BLaER1 (cell line): ENCODE measurements at regions not wholly inside any gene's neighbourhood (a gene's known extent, or its start where the extent isn't known, plus 50 kb on each side); places are given as distances from the start of the nearest gene placed in this dataset.

Source experiments
- H3K27ac ChIP-seq: shearing (Covaris generic); formaldehyde crosslinking; 2 replicates; pipeline ENCODE4 v1.8.1; 2022
- H3K27me3 ChIP-seq: shearing (Covaris generic); formaldehyde crosslinking; 2 replicates; pipeline ENCODE4 v1.8.1; 2022
- H3K36me3 ChIP-seq: shearing (Covaris generic); formaldehyde crosslinking; 2 replicates; pipeline ENCODE4 v1.8.1; 2022
- H3K4me1 ChIP-seq: shearing (Covaris generic); formaldehyde crosslinking; 2 replicates; pipeline ENCODE4 v1.8.1; 2022
- H3K4me2 ChIP-seq: shearing (Covaris generic); formaldehyde crosslinking; 2 replicates; pipeline ENCODE4 v1.8.1; 2022
- H3K4me3 ChIP-seq: shearing (Covaris generic); formaldehyde crosslinking; 2 replicates; pipeline ENCODE4 v1.8.1; 2022
- H3K9ac ChIP-seq: shearing (Covaris generic); formaldehyde crosslinking; 2 replicates; pipeline ENCODE4 v1.8.1; 2022
- H3K9me3 ChIP-seq: shearing (Covaris generic); formaldehyde crosslinking; 2 replicates; pipeline ENCODE4 v1.8.1; 2022
- H4K20me1 ChIP-seq: shearing (Covaris generic); formaldehyde crosslinking; 2 replicates; pipeline ENCODE4 v1.8.1; 2022
- Cebpa-rat ChIP-seq: shearing (Covaris generic); IDR thresholded peaks from 2 replicates; pipeline ENCODE4 v1.8.1; 2022

DNA sequence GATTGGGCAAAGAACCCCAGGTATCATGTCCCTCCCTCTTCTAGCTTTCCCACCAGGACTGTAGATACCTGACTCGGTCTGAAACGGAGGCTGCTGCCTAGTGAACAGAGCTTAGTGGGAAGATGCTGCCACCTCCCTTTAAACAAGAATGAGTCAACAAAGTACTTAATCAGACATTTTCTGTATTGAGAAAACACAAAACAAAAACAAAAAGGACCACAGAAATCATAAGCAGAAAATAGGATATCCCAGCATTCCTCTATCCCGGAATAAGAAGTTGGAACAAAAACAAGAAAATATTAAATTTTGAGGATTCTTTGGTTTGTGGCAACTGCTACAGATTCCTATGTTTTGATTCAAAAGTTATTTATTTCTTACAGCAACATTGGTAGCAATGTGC, 51.7 kb upstream of the COL8A1 start:
- H4K20me1 ChIP-seq = no peaks in the 10 kb centered on the region
- H3K27me3 ChIP-seq = no peaks in the 10 kb centered on the region
- no peaks in the 10 kb centered on the region for H3K9me3 ChIP-seq
- no peaks in the 10 kb centered on the region for H3K4me1 ChIP-seq
- TF ChIP-seq Cebpa-rat = no peak
- H3K9ac ChIP-seq = no peak overlapping the region
- no peak overlapping the region for H3K4me2 ChIP-seq
- no peak overlapping the region for H3K4me3 ChIP-seq
- no peaks in the 10 kb centered on the region for H3K36me3 ChIP-seq
- no peak overlapping the region for H3K27ac ChIP-seq

DNA sequence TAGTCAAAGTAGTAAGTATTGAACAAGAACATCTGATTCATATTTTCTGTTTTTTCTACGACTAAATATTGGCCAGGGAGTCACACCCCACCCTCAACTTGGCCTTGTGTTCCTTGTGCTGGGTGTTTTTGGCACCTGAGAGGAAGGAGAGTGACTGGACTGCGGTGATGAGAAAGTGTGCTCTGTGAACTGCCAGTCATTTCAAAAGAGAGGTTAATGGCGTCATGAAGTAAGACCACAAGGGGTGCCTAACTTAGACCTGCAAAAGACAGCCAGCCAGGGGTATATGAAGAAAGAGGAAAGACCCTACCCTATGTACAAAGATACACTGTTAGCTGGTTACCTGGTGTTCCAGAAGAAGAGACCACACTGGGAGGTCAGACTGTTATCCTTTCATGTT, 58.4 kb upstream of the COL8A1 start:
- no peak for TF ChIP-seq Cebpa-rat
- Histone ChIP-seq H3K4me1 (no peaks in the 10 kb centered on the region), H3K27me3 (no peaks in the 10 kb centered on the region), H3K4me3 (no peak overlapping the region), H3K4me2 (no peak overlapping the region), H3K9me3 (peaks cover 2% of the 10 kb centered on the region; the same call in 1 of the 2 replicates), H4K20me1 (no peaks in the 10 kb centered on the region), H3K9ac (no peak overlapping the region), H3K36me3 (no peaks in the 10 kb centered on the region), H3K27ac (no peak overlapping the region)

GRCh38 chr3:99579246-99579645, 59.1 kb upstream of the COL8A1 start:
- H3K27me3 ChIP-seq = no peaks in the 10 kb centered on the region
- no peak for TF ChIP-seq Cebpa-rat
- H3K27ac ChIP-seq = no peak overlapping the region
- no peaks in the 10 kb centered on the region for H3K36me3 ChIP-seq
- no peak overlapping the region for H3K4me2 ChIP-seq
- H3K9me3 ChIP-seq = peaks cover 6% of the 10 kb centered on the region; the same call in 1 of the 2 replicates
- no peaks in the 10 kb centered on the region for H4K20me1 ChIP-seq
- H3K4me1 ChIP-seq = no peaks in the 10 kb centered on the region
- H3K4me3 ChIP-seq = no peak overlapping the region
- no peak overlapping the region for H3K9ac ChIP-seq

DNA sequence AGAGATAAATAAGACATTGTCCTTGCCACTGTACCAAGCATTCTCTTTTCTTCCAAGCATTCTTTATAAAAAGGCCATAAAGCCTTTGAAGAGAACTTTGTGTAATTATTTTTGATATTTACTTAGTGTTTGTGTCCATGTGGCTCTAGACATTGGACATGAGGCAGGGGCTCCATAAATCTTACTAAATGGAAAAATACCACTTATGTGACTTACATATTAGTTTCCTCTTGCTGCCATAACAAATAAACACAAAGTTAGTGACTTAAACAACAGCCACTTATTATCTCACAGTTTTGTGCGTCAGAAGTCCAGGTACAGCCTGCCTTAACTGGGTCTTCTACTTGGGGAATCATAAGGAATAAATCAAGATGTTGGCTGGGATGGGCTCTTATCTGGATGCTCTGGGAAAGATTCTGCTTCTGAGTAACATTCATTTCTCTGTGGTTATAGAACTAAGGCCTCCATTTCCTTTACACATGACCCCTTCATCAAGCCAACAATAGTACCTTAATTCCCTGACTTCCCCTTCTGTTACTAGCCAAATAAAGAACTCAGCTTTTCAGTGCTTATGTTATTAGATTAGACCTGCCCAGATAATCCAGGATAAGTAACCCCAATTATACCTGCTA, 59.9 kb upstream of the COL8A1 start:
- H3K9me3 ChIP-seq = peaks cover 6% of the 10 kb centered on the region; the same call in 1 of the 2 replicates
- no peak overlapping the region for H3K9ac ChIP-seq
- no peak for TF ChIP-seq Cebpa-rat
- H3K27me3 ChIP-seq = no peaks in the 10 kb centered on the region
- H3K27ac ChIP-seq = no peak overlapping the region
- no peak overlapping the region for H3K4me3 ChIP-seq
- H3K4me1 ChIP-seq = no peaks in the 10 kb centered on the region
- H4K20me1 ChIP-seq = no peaks in the 10 kb centered on the region
- no peak overlapping the region for H3K4me2 ChIP-seq
- no peaks in the 10 kb centered on the region for H3K36me3 ChIP-seq

- Histone ChIP-seq H3K4me3 (no peak overlapping the region), H4K20me1 (no peaks in the 10 kb centered on the region), H3K9me3 (peaks cover 6% of the 10 kb centered on the region; the same call in 1 of the 2 replicates), H3K4me1 (no peaks in the 10 kb centered on the region), H3K36me3 (no peaks in the 10 kb centered on the region), H3K4me2 (no peak overlapping the region), H3K27me3 (no peaks in the 10 kb centered on the region), H3K9ac (no peak overlapping the region), H3K27ac (no peak overlapping the region)
- no peak for TF ChIP-seq Cebpa-rat
These were observed 61.4 kb upstream of the COL8A1 start for GRCh38 chr3:99576904-99577559.

DNA sequence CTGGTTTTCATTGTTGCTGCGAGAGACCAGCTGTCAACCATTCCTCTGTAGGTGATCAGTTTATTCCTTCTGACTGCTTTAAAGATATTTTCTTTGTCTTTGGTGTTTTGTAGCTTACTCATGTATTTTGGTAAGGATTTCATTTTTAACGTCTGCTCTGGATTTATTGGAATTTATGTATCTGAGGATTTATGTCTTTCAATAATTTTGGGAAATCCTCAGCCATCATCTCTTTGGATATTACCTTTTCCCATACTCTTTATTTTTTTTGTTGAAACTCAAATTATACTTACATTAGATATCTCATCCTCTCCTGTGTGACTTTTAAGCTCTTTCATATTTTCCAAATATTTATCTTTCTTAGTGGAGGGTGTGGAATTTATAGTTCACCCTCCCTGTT, 62.7 kb upstream of the COL8A1 start:
- Histone ChIP-seq H3K9me3 (peaks cover 6% of the 10 kb centered on the region; the same call in 1 of the 2 replicates), H3K27me3 (no peaks in the 10 kb centered on the region), H3K4me1 (no peaks in the 10 kb centered on the region), H4K20me1 (no peaks in the 10 kb centered on the region), H3K9ac (no peak overlapping the region), H3K27ac (no peak overlapping the region), H3K4me2 (no peak overlapping the region), H3K36me3 (no peaks in the 10 kb centered on the region), H3K4me3 (no peak overlapping the region)
- no peak for TF ChIP-seq Cebpa-rat

DNA sequence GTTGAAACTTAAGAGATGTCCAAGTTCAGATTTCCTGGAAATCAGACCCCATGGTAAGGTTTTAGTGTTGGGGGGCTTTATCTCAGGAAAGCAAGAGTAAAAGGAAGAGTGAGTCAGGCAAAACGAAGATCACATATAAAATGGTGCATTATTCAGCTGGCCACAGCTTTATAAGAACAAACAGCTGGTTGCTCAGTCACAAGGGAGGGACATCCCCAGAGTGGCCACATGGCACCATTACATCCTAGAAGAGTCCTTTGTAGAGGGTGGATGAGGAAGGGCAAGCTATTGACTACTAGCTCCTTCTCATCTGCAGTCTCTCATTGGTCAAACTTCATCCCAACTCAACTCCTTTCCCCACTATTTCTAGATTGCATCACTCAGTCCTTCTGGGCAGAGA, 68.3 kb upstream of the COL8A1 start:
- Histone ChIP-seq H3K4me2 (no peak overlapping the region), H3K4me3 (no peak overlapping the region), H3K9ac (no peak overlapping the region), H3K36me3 (no peaks in the 10 kb centered on the region), H3K27ac (no peak overlapping the region), H3K27me3 (no peaks in the 10 kb centered on the region), H3K9me3 (peaks cover 7% of the 10 kb centered on the region; the same call in 1 of the 2 replicates), H4K20me1 (no peaks in the 10 kb centered on the region), H3K4me1 (no peaks in the 10 kb centered on the region)
- no peak for TF ChIP-seq Cebpa-rat

DNA sequence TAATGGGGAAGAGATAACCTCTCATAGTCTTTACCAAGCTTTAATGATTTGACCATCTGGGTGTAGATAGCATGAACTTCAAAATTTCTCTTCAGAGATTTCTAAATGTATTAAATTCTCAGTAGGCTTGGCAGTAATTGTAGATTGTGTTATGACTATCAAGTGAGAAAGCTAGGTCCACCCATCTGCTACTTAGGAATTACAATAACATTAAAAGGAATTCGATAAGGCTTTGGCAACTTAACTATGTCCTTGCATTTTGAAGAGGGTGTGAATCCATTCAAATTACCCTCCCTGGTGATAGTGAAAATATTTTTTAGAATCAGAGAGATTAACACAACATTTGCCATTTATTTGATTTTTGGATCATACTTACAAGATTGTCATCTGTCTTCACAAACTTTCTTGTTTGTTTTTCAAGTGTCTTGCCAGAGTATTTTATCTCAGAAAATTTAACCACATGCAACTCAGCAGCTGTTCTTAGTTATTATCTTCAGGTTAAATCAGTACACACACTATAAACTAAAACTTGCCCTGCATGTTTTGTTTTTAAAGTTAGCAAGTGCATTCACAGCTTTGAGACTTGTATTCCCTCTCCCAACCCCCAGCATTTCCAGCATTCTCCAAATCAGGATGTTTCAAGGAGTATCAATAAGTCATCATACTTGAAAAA, 69.6 kb upstream of the COL8A1 start:
- H3K4me3 ChIP-seq = no peak overlapping the region
- no peaks in the 10 kb centered on the region for H3K36me3 ChIP-seq
- no peak overlapping the region for H3K4me2 ChIP-seq
- 0 out of 2 replicates have a peak, but pooled peaks cover 2% of the 10 kb centered on the region for H3K9me3 ChIP-seq
- H3K27ac ChIP-seq = no peak overlapping the region
- H3K27me3 ChIP-seq = no peaks in the 10 kb centered on the region
- TF ChIP-seq Cebpa-rat = no peak
- H4K20me1 ChIP-seq = no peaks in the 10 kb centered on the region
- H3K9ac ChIP-seq = no peak overlapping the region
- H3K4me1 ChIP-seq = no peaks in the 10 kb centered on the region

DNA sequence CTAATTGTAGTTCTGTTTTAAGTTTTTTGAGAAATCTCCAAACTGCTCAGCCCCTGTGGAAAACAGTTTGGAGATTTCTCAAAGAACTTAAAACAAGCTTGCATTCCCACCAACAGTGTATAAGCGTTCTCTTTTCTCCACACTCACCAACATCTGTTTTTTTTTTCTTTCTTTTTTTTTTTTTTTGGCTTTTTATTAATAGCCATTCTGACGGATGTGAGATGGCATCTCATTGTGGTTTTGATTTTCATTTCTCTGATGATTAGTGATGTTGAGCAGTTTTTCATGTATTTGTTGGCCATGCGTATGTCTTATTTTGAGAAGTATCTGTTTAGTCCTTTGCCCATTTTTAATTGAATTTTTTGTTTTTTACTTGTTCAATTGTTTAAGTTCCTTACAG, 73.1 kb upstream of the COL8A1 start:
- Histone ChIP-seq H3K4me3 (no peak overlapping the region), H3K4me1 (no peaks in the 10 kb centered on the region), H3K4me2 (no peak overlapping the region), H3K9ac (no peak overlapping the region), H3K36me3 (no peaks in the 10 kb centered on the region), H3K9me3 (0 out of 2 replicates have a peak, but pooled peaks cover 2% of the 10 kb centered on the region), H3K27me3 (no peaks in the 10 kb centered on the region), H4K20me1 (no peaks in the 10 kb centered on the region), H3K27ac (no peak overlapping the region)
- no peak for TF ChIP-seq Cebpa-rat

- Histone ChIP-seq H3K27me3 (no peaks in the 10 kb centered on the region), H3K4me1 (no peaks in the 10 kb centered on the region), H3K4me2 (no peak overlapping the region), H3K27ac (no peak overlapping the region), H3K36me3 (no peaks in the 10 kb centered on the region), H3K9ac (no peak overlapping the region), H3K4me3 (no peak overlapping the region), H4K20me1 (no peaks in the 10 kb centered on the region), H3K9me3 (0 out of 2 replicates have a peak, but pooled peaks cover 2% of the 10 kb centered on the region)
- no peak for TF ChIP-seq Cebpa-rat
These were observed 75.3 kb upstream of the COL8A1 start for GRCh38 chr3:99562990-99563607.
